Mammary epithelial cell (primary cell): ENCODE measurements at regions not wholly inside any gene's neighbourhood (a gene's known extent, or its start where the extent isn't known, plus 50 kb on each side); places are given as distances from the start of the nearest gene placed in this dataset.

Experiments
- CTCF ChIP-seq, 2 donors: IDR thresholded peaks in 1 of 2; conservative IDR thresholded peaks in 1 of 2; 2 replicates each; pipeline ENCODE4 v1.5.1; 2011 to 2012; ENCODE audit warnings: inconsistent platforms in 2 of 2, low read length in 2 of 2, mild to moderate bottlenecking in 2 of 2, control low read depth in 1 of 2, low read depth in 1 of 2; ENCODE audit not compliant: insufficient read depth in 1 of 2; ENCODE audit errors: extremely low read depth in 1 of 2
- EZH2 ChIP-seq: IDR thresholded peaks from 2 replicates; pipeline ENCODE4 v1.6.1; 2012; ENCODE audit warnings: low read length, inconsistent platforms, borderline replicate concordance

- TF ChIP-seq EZH2: no peak
- TF ChIP-seq CTCF (conservative IDR thresholded peaks at IDR 0.05 in 1 of 2, IDR thresholded peaks at IDR 0.05 in 1 of 2; ENCODE audit: extremely low read depth in 1 of 2, insufficient read depth in 1 of 2, low read depth in 1 of 2, low read length in 2 of 2): no peak
Measured at GRCh38 chr12:13596714-13597113, 384.7 kb downstream of the GRIN2B start.
